ENCODE measurements at regions not wholly inside any gene's neighbourhood (a gene's known extent, or its start where the extent isn't known, plus 50 kb on each side); places are given as distances from the start of the nearest gene placed in this dataset.

DNA sequence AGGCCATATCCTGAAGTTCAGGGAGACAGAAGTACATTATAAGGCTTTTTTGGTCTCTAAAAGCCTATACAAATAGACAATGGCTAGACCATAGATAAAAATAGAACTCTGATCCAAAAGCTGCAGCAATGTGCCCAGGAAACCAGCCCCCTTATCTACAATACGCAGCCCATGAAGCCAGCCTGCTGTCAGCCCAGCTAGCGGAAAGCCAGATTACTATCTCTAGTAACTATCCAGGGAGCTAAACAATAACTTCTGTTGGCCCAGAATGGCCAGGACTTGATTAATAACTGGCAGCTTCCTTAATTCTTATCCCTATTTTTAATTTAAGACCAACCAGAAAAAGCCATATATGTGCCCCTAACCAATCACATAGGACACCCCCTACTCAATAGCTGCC, 160.4 kb upstream of the SMLR1 start:
- TF ChIP-seq ZNF609 (CRISPR knock-in tag; IDR thresholded peaks at IDR 0.05; ENCODE audit: borderline replicate concordance) (no peak), TOE1 (IDR thresholded peaks at IDR 0.05; ENCODE audit: borderline replicate concordance) (no peak), TOE1 (CRISPR knock-in tag; IDR thresholded peaks at IDR 0.05; ENCODE audit: borderline replicate concordance, low read depth) (no peak), CBX5 (IDR thresholded peaks at IDR 0.05; ENCODE audit: borderline replicate concordance, low read depth) (no peak), CTCF (IDR thresholded peaks at IDR 0.05 in 2 of 3, conservative IDR thresholded peaks at IDR 0.05 in 1 of 3; ENCODE audit: insufficient read depth in 2 of 3, low read depth in 1 of 3, low read length in 3 of 3) (no peak), JUND (IDR thresholded peaks at IDR 0.05; ENCODE audit: borderline replicate concordance, low read depth, low read length) (no peak), JUND (tag; IDR thresholded peaks at IDR 0.05; ENCODE audit: borderline replicate concordance, low read depth, low read length) (no peak)
- TF ChIP-seq, protein P1, sequence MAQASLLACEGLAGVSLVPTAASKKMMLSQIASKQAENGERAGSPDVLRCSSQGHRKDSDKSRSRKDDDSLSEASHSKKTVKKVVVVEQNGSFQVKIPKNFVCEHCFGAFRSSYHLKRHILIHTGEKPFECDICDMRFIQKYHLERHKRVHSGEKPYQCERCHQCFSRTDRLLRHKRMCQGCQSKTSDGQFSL (CRISPR knock-in tag; IDR thresholded peaks at IDR 0.05), result no peak
- TF ChIP-seq, protein P1 (tag; IDR thresholded peaks at IDR 0.05), result no peak
- TF ChIP-seq, protein P2, sequence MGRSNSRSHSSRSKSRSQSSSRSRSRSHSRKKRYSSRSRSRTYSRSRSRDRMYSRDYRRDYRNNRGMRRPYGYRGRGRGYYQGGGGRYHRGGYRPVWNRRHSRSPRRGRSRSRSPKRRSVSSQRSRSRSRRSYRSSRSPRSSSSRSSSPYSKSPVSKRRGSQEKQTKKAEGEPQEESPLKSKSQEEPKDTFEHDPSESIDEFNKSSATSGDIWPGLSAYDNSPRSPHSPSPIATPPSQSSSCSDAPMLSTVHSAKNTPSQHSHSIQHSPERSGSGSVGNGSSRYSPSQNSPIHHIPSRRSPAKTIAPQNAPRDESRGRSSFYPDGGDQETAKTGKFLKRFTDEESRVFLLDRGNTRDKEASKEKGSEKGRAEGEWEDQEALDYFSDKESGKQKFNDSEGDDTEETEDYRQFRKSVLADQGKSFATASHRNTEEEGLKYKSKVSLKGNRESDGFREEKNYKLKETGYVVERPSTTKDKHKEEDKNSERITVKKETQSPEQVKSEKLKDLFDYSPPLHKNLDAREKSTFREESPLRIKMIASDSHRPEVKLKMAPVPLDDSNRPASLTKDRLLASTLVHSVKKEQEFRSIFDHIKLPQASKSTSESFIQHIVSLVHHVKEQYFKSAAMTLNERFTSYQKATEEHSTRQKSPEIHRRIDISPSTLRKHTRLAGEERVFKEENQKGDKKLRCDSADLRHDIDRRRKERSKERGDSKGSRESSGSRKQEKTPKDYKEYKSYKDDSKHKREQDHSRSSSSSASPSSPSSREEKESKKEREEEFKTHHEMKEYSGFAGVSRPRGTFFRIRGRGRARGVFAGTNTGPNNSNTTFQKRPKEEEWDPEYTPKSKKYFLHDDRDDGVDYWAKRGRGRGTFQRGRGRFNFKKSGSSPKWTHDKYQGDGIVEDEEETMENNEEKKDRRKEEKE (IDR thresholded peaks at IDR 0.05; ENCODE audit: borderline replicate concordance in 1 of 2, control insufficient read depth in 1 of 2, low read depth in 2 of 2, low read length in 1 of 2), result no peak
